Stimulated activated naive CD8-positive, alpha-beta T cell treated with anti-CD3 and anti-CD28 coated beads, Interleukin-15, amount 100 ng/mL, for 72 hours (primary cell): ENCODE measurements at regions not wholly inside any gene's neighbourhood (a gene's known extent, or its start where the extent isn't known, plus 50 kb on each side); places are given as distances from the start of the nearest gene placed in this dataset.
"Not testable (repeated sequence)": the region's sequence is repeated elsewhere in the genome, so short reads cannot be mapped to it uniquely, and the experiment has no call there.

Experiments
- ATAC-seq: fragments of 150-1000 bp; cut with Tn5 transposase; 2 replicates; pipeline ENCODE4 v1.10.0; 2021; ENCODE audit warnings: mild to moderate bottlenecking, moderate library complexity
- DNase-seq, 2 donors: peaks; one replicate each; pipeline ENCODE4 v3.0.0; 2021 to 2022
- H3K27ac Mint-ChIP-seq, 2 donors: one replicate each; pipeline ENCODE4 v1.8.0; 2022; ENCODE audit warnings: mild to moderate bottlenecking in 2 of 2, mixed read lengths in 2 of 2, moderate library complexity in 2 of 2
- H3K27me3 Mint-ChIP-seq: one replicate; pipeline ENCODE4 v1.8.0; 2022; ENCODE audit warnings: mixed read lengths
- H3K4me1 Mint-ChIP-seq: one replicate; pipeline ENCODE4 v1.8.0; 2022; ENCODE audit warnings: mild to moderate bottlenecking, mixed read lengths
- H3K4me3 Mint-ChIP-seq, 2 donors: one replicate each; pipeline ENCODE4 v1.8.0; 2022; ENCODE audit warnings: mild to moderate bottlenecking in 2 of 2, mixed read lengths in 2 of 2, moderate library complexity in 1 of 2
- H3K9me3 Mint-ChIP-seq, 2 donors: one replicate each; pipeline ENCODE4 v1.8.0; 2022; ENCODE audit warnings: mixed read lengths in 2 of 2

DNA sequence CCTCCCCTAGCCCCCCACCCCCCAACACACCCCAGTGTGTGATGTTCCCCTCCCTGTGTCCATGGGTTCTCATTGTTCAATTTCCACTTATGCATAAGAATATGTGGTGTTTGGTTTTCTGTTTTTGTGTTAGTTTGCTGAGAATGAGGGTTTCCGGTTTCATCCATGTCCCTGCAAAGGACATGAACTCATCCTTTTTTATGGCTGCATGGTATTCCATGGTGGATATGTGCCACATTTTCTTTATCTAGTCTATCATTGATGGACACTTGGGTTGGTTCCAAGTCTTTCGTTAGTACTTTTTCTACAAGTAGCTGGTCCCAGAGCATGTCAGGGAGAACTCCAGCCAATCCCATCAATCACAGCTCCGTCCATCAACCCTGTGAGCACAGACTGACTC is 350.3 kb downstream of the SETD4 start:
- not testable (repeated sequence) for ATAC-seq, H3K27ac Mint-ChIP-seq, H3K4me1 Mint-ChIP-seq, H3K9me3 Mint-ChIP-seq, H3K4me3 Mint-ChIP-seq, DNase-seq
- peaks cover 15% of the 10 kb centered on the region for H3K27me3 Mint-ChIP-seq

DNA sequence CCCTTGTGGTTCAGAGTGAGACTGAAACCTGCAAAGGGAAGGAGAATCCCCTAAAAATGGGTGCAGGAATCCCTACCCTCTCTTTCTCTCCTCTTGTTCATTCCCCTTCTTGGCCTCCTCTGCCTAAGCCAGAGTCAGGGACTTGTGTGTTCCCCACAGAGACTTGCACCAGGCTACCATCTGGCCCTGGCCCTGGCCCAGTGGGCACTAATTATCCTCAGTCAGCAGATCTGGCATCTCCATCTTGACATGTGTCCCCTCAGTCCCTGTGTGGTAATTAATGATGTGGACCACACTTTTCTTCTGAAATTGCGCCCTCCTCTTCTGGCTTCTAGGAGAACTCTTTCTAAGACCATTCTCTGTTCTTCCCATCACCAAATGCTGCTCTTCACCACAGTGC is 354.4 kb downstream of the SETD4 start:
- Mint-ChIP-seq H3K9me3 (no peaks in the 10 kb centered on the region), H3K4me1 (no peaks in the 10 kb centered on the region), H3K4me3 (no peak overlapping the region), H3K27ac (no peak overlapping the region), H3K27me3 (peaks cover 9% of the 10 kb centered on the region)
- no peak for ATAC-seq
- no peak for DNase-seq

- ATAC-seq (no peak), DNase-seq (no peak)
- H3K27me3 Mint-ChIP-seq, result peaks cover 9% of the 10 kb centered on the region
- no peaks in the 10 kb centered on the region for H3K4me1 Mint-ChIP-seq
- H3K27ac Mint-ChIP-seq, result no peak overlapping the region
- H3K4me3 Mint-ChIP-seq, result no peak overlapping the region
- H3K9me3 Mint-ChIP-seq, result no peaks in the 10 kb centered on the region
These were observed 355.0 kb downstream of the SETD4 start for GRCh38 chr21:35705237-35705887.

DNA sequence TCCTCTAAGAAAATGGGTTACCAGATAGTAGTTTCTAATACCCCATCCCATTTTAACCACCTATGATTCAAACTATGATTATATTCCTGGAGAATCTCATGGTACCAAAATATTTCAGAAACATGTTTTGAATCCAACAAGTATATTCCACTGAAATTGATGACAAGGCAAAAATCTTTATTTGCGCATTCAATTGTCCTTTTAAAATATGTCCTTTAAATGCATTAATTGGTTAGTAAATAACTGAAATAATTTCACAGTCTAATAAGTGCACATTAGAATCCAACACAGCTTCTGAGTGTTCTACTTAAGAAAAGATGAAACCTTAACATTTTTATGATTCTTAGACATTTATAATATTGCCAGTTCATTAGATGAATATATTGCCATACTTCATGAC is 356.6 kb downstream of the SETD4 start:
- no peaks in the 10 kb centered on the region for H3K4me1 Mint-ChIP-seq
- no peak overlapping the region for H3K4me3 Mint-ChIP-seq
- H3K9me3 Mint-ChIP-seq, result no peaks in the 10 kb centered on the region
- ATAC-seq (no peak), DNase-seq (no peak)
- H3K27me3 Mint-ChIP-seq, result peaks cover 9% of the 10 kb centered on the region
- H3K27ac Mint-ChIP-seq, result no peak overlapping the region

DNA sequence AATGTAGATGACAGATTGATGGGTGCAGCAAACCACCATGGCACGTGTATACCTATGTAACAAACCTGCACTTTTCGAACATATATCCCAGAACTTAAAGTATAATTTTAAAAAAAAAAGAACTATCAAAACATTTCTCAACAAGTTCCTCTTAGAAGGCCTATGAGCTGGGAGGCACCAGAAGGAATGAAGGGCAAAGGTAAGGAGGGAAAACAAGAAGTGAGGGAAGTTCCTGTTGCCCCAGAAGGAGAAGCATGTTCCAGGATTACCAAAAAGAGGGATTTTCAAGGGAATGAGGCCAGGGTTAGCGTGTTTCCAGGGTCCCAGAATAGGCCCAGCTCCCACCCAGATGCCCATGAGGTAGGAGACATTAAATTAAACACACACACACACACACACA is 361.0 kb downstream of the SETD4 start:
- Mint-ChIP-seq H3K4me3 (no peak overlapping the region), H3K27me3 (peaks cover 5% of the 10 kb centered on the region), H3K27ac (no peak overlapping the region), H3K9me3 (no peaks in the 10 kb centered on the region), H3K4me1 (peaks cover 11% of the 10 kb centered on the region)
- DNase-seq (no peak), ATAC-seq (no peak)

DNA sequence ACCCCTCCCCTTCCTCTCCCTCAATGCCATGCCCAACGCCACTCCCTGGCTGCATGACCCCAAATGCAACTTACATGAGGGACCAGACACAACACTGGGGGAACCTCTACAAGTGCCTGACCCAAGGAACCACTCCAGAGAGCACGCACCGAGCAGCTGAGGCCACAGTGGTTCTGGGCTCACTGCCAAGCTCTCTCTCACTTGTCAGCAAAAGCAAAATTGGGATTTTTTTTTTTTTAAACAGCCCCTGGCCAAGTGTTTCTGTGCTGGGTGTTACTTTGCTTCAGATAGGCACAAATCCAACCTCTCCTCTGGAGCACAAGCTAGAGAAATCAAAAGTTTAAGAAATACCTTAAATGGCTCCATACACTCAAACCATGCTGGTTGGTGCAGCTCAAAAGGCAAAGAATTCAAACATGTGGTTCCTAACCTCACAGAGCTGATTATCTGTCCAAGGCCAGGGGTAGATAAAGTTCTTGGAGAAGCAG is 363.0 kb downstream of the SETD4 start:
- Mint-ChIP-seq H3K27me3 (no peaks in the 10 kb centered on the region), H3K4me3 (no peak overlapping the region), H3K4me1 (peaks cover 11% of the 10 kb centered on the region), H3K27ac (no peak overlapping the region), H3K9me3 (no peaks in the 10 kb centered on the region)
- ATAC-seq, result no peak
- DNase-seq, result no peak

- H3K27ac Mint-ChIP-seq, result no peak overlapping the region
- peaks cover 11% of the 10 kb centered on the region for H3K4me1 Mint-ChIP-seq
- H3K9me3 Mint-ChIP-seq, result no peaks in the 10 kb centered on the region
- no peaks in the 10 kb centered on the region for H3K27me3 Mint-ChIP-seq
- no peak for DNase-seq
- no peak for ATAC-seq
- H3K4me3 Mint-ChIP-seq, result no peak overlapping the region
These were observed 363.7 kb downstream of the SETD4 start for GRCh38 chr21:35696644-35697043.

DNA sequence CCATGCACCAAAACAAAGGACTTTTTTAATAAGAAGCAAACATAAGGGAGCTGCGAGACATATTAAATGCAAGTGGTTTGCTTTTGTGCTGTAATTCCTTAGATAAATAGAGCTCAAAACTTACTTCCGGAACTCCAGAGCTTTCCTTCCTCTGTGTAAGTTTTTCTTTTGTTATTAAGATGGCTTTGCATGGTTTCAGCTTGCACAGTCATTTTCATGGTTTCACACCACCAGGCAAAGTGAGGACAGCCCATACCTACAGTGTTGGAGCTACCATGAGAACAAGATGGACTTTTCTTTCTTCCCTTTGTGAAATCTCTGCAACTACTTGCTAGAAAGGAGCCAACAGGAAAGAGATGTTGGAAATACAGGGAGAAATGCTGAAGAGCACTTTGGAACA is 368.0 kb downstream of the SETD4 start:
- no peak overlapping the region for H3K4me3 Mint-ChIP-seq
- no peaks in the 10 kb centered on the region for H3K9me3 Mint-ChIP-seq
- peaks cover 3% of the 10 kb centered on the region for H3K4me1 Mint-ChIP-seq
- no peak for ATAC-seq
- peaks cover 17% of the 10 kb centered on the region for H3K27me3 Mint-ChIP-seq
- H3K27ac Mint-ChIP-seq, result no peak overlapping the region
- no peak for DNase-seq

GRCh38 chr21:35690436-35690835 is 369.9 kb downstream of the SETD4 start:
- no peaks in the 10 kb centered on the region for H3K4me1 Mint-ChIP-seq
- peaks cover 28% of the 10 kb centered on the region for H3K27me3 Mint-ChIP-seq
- H3K9me3 Mint-ChIP-seq, result no peaks in the 10 kb centered on the region
- no peak overlapping the region for H3K27ac Mint-ChIP-seq
- DNase-seq, result no peak
- H3K4me3 Mint-ChIP-seq, result no peak overlapping the region
- no peak for ATAC-seq

GRCh38 chr21:35686156-35686555 is 374.2 kb downstream of the SETD4 start:
- no peak for ATAC-seq
- DNase-seq, result no peak
- H3K4me3 Mint-ChIP-seq, result no peak overlapping the region

DNA sequence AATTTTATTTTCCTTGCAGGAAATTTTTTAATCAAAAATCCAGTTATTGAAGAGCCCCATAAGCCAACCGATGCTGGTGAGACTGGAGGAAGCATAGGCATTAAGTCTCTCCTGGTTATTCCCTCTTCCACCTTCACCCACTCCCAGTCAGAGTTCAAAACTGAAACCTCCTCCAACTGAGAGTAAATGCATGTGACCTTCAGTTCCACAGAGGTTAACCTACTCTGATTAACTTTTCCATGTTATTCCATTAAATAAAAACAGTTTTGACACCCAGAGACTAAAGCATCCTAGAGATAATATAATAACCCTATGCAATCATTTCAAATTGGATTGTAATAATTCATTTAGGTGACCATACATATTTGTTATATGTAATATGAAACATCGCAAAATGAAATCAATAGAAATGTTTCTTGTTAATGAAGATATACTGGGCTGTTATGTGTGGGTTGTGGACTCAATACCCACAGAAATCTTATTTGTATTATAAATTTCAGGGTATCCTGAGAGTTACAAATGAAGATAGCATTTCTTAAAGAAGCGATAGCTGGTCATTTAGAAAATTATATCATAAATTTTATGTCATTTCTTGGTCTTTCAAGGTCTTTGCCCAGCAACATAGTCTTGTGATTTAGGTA is 376.5 kb downstream of the SETD4 start:
- H3K27ac Mint-ChIP-seq, result peak overlapping the region in 1 of 2 donors; percentile 6

More at GRCh38 chr21:35686156-35686555, 374.2 kb downstream of the SETD4 start:
- no peak overlapping the region for H3K27ac Mint-ChIP-seq
- no peaks in the 10 kb centered on the region for H3K4me1 Mint-ChIP-seq
- no peaks in the 10 kb centered on the region for H3K9me3 Mint-ChIP-seq
- H3K27me3 Mint-ChIP-seq, result peaks cover 34% of the 10 kb centered on the region

GRCh38 chr21:35682904-35683549 is 377.3 kb downstream of the SETD4 start:
- H3K27me3 Mint-ChIP-seq, result peaks cover 24% of the 10 kb centered on the region
- peaks cover 0 to 5% of the 10 kb centered on the region in 2 donors for H3K9me3 Mint-ChIP-seq
- H3K4me1 Mint-ChIP-seq, result no peaks in the 10 kb centered on the region
- no peak for ATAC-seq
- DNase-seq, result no peak
- peak overlapping the region in 1 of 2 donors; percentile 6 for H3K27ac Mint-ChIP-seq
- H3K4me3 Mint-ChIP-seq, result no peak overlapping the region

More for the DNA sequence above, 376.5 kb downstream of the SETD4 start:
- ATAC-seq (no peak), DNase-seq (no peak)
- Mint-ChIP-seq H3K9me3 (no peaks in the 10 kb centered on the region), H3K27me3 (peaks cover 27% of the 10 kb centered on the region), H3K4me3 (no peak overlapping the region), H3K4me1 (no peaks in the 10 kb centered on the region)

DNA sequence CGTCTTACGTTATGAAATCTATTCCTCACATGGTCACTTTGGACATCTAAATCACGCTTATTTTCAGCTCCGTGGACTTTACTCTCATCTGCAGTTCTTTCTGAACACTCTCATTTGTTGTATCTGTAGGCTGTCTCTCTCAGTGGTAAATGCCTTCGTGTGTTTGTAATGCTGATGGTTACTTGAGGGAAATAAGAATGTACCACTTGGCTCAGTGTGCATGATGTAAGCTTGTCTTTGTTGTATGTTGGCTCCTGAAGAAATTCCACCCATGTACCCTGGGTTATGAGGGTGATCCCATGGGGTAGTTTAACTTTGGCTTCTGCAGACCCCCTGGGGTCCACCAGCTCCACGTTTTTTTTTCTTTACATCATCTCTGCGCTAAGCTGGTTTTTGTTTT is 378.4 kb downstream of the SETD4 start:
- peaks cover 14% of the 10 kb centered on the region for H3K27me3 Mint-ChIP-seq
- peaks cover 0 to 5% of the 10 kb centered on the region in 2 donors for H3K9me3 Mint-ChIP-seq
- DNase-seq (no peak), ATAC-seq (no peak)
- H3K4me3 Mint-ChIP-seq, result no peak overlapping the region
- H3K4me1 Mint-ChIP-seq, result no peaks in the 10 kb centered on the region
- no peak overlapping the region for H3K27ac Mint-ChIP-seq

DNA sequence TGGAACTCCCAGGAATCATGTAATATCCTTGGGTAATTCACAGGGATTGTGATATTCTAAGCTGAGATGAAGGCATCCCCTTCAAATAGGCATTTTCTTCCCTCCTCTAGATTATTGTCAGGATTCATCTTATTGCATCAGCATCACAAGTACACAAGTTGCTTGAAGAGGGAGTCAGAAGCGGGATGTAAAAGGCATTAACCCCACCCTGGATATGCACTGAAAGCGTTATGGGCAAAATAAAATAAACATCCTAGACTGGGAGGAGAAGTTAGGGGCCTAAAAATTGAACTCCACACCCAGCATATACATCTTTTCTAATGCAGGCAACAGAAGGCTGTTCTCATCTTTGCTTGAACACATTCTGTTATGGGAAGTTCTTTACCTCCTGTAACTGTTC is 381.2 kb downstream of the SETD4 start:
- H3K27ac Mint-ChIP-seq, result no peak overlapping the region
- peaks cover 0 to 5% of the 10 kb centered on the region in 2 donors for H3K9me3 Mint-ChIP-seq
- H3K27me3 Mint-ChIP-seq, result peaks cover 8% of the 10 kb centered on the region
- H3K4me1 Mint-ChIP-seq, result no peaks in the 10 kb centered on the region
- ATAC-seq, result no peak
- no peak for DNase-seq
- no peak overlapping the region for H3K4me3 Mint-ChIP-seq

- ATAC-seq (no peak), DNase-seq (no peak)
- Mint-ChIP-seq H3K4me1 (no peaks in the 10 kb centered on the region), H3K27ac (no peak overlapping the region), H3K27me3 (peaks cover 8% of the 10 kb centered on the region), H3K9me3 (peaks cover 0 to 5% of the 10 kb centered on the region in 2 donors), H3K4me3 (no peak overlapping the region)
These were observed 381.9 kb downstream of the SETD4 start for GRCh38 chr21:35678393-35678792.

GRCh38 chr21:35677298-35677841 is 383.0 kb downstream of the SETD4 start:
- H3K4me3 Mint-ChIP-seq, result no peak overlapping the region
- H3K4me1 Mint-ChIP-seq, result no peaks in the 10 kb centered on the region
- no peak for DNase-seq
- H3K27ac Mint-ChIP-seq, result no peak overlapping the region
- peaks cover 8% of the 10 kb centered on the region for H3K27me3 Mint-ChIP-seq
- ATAC-seq, result no peak
- H3K9me3 Mint-ChIP-seq, result peaks cover 0 to 5% of the 10 kb centered on the region in 2 donors
